NCI-H128 (cell line): ENCODE measurements at regions not wholly inside any gene's neighbourhood (a gene's known extent, or its start where the extent isn't known, plus 50 kb on each side); places are given as distances from the start of the nearest gene placed in this dataset.

Source experiments
- DNase-seq: peaks from one replicate; lab custom pipeline; 2025; ENCODE audit not compliant: unreplicated experiment; lab: John Stamatoyannopoulos, UW

DNA sequence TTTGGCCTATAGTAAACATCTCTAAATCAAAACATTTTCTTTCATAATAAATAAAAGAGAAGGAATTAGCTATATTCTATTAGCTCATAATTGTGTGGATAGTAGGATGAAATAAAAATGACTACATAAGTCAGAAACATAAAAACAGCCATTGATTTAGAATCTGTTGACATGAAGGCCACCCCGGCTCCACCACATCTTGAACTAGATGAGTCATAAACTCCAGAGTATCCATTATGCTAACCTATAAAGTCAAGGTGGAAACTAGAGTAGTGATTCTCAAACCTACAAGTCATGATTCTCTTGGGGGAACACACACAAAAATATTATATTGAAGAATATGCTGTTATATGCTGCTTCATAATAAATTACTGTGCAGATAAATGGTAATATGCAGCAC is 831.0 kb downstream of the TUSC7 start:
- no peak for DNase-seq

DNA sequence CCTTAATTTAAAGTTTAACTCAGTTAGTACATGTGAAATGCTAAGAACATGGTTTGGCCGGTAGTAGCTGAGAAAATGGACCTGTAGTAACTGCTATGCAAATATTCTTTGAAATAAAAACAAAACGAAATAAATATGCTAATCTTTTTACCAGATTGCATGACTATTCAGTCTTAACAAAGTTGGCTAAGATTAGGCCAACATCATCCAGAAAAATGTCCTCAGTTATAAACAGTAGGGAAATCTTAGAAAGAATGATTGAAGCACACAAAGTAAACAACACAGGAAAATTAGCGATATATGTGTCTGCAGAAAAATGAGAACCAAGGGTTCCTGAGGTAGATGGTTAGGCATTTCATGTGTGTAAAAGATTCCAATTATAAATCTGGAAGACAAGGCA is 832.1 kb downstream of the TUSC7 start:
- no peak for DNase-seq

DNA sequence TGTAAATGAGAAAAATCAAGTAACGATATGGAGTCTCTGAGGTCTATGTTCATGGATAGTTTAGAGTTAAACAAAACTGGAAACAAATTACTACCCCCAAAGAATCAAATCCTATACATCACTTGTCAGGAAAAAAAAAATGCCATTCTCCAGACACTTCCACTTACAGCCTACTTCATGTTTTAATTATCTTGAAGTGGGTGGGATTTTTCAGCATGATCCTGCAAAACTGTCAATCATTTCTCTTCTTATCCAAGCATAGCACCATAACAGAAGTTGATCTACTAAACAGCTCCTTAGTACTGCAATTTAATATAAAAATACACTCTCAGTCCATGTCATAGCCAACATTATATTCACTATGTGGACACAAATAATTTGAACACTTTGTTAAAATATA is 833.9 kb downstream of the TUSC7 start:
- DNase-seq = no peak

DNA sequence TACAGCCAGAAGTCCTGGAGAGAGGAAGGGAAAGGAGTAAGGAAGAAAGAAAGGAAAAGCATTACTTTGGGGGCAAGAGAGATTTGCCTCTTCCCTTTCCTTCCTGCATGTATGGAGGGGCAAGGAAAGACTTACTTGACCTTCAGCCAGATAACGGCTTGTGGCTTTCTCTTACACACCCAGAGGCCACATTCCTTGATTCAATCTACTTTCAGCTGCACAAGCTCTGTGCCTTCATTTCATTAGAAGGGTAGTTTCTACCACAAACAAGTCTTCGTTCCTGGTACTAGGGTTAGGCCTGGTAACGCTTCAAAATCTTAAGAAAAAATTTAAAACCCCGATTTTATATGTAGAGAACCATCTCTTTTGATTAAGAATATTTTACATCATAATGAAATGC is 835.9 kb downstream of the TUSC7 start:
- DNase-seq = no peak

DNA sequence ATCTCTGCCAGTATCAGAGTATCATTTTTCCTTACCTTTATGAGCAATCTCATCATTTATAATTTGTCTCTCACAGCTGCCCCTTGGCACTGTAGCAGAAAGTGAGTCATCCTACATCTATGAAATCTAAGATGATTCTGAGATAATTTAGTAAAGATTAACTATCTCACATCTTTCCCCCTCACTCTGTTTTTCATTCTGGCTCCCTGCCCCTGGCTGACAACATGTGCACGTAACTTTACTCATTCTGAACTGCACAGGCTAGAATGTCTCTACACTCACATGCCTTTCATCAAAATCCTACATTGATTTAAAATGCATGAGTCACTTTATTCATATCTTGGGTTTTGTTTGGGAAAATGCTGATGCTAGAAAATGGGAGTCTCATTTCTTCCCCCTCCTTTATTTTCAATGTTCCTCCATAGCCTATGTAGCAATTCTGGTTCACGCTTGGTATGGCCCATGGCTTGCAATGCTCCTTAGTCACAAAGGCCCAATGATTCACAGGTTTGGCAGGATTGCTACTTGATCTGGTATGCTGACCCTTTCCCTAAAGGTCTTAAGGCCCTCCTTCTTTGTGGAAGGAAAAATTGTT is 838.5 kb downstream of the TUSC7 start:
- no peak for DNase-seq

DNA sequence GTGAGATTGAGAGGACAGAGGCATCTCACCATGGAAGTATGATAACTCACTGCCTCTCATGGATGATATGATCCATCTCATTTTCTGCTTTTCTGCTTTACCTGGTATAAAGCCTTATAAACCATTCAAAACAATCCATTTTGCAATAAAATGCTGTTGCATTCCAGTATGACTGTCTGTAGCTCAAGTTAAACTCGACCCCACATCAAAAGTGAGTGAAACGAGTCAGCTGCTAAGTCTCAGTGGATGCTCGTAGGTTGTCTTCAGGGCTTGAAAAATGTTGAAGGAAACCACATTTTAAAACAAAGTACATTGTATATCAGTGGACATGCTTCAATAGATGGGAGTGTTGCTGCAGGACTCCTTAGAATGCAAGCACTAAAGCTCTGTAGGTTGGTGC is 839.0 kb downstream of the TUSC7 start:
- no peak for DNase-seq

DNA sequence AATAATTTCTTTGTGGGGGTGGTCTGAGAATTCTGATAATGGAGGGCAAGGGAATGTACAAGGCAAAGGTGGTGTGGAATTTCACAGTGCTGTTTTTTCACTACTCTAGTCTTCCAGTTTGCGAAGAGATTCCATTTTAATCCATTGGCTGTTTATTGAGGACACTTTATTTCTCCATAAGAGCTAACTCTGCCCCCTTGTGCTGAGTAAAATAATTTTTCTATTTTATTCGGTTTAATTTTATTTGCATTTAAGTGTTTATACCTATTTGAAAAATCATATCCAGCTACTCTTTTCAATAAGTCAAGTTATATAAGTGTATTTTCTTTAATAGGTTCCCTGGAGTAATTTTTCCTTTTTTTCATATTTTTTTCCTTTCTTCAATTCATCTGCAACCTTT is 840.1 kb downstream of the TUSC7 start:
- DNase-seq = no peak

DNA sequence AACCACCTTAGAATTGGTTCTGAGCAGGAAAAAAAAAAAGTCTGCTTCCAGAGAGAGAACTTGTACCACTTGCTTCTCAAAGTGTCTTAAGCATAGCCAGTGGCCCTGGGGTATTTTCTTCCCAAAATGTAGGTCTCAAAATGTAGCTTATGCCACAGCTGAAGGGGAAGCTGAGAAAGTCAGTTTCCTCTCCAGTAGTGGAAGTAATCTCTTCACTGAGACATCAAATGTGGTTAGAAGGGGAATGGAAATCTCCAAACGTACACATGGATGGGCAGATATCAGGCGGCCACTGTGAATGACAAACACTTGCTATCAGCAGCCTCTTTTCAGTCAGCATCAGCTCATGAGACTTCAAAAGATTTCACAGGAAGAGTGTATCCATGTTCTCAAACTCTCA is 841.2 kb downstream of the TUSC7 start:
- DNase-seq = no peak

DNA sequence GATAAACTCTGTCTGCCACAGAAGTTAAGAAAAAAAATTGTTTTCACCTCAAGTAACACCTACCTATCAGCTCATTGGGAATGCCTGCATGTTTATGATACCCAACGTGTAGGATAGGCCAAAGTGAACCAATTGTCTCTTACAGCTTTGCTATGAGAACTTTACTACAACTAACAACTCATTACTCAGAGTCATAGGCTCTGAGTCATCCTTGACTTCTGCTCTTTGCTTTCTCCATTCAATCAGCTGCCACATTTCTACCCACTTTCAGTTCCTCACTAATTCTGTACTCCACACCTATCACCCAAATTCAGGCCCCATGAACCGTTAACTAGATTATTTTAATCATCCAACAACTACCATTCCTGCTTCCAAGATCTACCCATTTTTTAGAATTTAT is 843.9 kb downstream of the TUSC7 start:
- DNase-seq = no peak

DNA sequence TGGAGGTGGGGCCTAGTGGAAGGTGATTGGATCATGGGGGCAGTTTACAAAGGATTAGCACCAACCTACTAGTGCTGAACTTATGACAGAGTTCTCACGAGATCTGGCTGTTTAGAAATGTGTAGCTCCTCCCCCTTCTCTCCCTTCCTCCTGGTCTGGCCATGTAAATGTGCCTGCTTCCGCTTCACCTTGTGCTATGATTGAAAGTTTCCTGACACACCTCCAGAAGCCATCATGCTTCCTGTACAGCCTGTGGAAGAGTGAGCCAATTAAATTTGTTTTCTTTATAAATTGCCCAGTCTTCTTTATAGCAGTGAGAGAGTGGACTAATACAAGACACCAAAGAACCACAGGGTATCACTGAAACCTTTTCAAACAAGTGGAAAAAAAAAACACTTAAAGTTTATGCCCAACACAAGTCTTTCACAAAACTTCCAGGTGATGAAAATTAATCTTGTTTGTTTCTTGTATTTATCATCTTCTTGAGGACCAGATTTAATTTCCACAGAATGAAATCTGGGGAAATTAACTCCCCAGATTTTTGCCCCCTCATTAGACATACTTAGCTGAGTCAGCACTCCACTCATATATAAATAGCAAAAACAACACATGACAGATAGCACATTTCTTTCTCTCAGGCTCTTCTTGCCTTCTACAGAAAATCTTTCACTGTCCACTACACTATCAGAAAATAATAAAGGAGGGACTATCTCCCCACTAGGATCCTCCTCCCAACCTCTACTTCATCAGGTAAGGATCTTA is 847.2 kb downstream of the TUSC7 start:
- DNase-seq = no peak

DNA sequence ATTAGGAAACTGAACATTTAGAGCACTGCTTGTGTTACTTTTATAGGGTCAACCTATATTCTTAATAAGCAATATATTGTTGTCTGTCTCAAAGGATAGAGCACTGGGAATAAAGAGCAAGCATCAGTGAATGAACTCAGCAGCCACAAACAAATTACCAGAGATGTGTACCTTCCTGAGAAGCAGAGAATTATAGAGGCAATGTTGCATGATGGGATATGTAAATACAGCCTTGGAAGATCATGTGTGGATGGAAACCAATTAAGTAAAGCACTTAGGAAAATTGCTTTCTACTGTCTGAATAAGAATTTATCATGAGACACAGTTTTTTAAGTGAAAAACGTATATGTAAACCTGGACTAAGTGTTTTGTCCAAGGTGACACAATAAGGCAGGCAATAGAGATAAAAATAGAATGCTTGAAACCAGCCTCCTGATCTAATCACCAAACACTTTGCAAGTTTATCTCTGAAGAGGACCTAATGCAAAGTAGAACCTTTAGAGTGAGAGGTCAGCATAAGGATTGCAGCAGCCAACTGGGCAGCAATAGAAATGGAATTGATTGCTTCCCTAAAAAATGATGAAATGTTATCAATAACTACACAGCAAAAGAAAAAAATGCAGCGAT is 848.0 kb downstream of the TUSC7 start:
- no peak for DNase-seq

DNA sequence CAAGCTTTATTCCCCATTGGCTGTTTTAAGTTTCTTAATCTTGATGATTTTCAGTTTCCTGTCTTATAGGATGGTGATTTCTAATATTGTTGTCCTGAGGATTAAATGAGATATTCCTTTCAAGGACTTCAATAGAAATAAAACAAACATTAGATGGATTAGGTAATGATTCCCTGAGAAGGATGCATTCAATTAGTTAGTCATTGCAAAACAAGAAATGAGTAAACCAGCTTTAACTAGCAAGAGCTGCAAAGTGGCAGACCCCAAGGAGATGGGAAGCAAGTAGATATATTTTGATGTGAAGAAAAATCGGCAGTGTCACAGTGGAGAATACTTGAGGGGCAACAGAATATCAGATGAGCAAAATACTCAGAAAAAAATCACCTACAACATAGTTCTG is 849.1 kb downstream of the TUSC7 start:
- no peak for DNase-seq

DNA sequence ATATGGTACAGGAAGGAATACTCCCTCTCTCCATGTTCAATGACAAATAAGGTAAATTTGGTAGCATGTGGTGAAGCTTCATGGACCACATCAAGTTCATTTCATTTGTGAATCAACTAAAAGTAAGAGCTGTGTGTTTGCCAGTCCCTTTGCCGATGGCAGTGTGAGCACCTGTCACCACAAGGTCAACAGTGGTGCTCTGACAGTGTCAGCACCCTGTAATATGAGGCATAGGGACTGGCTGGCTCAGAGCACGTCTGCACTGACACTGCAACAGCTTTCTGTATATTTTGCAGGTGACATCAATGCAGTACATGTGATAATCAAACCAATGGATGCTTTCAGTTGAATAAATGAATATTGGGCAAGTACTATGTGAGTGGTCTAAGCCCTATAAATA is 852.4 kb downstream of the TUSC7 start:
- no peak for DNase-seq

DNA sequence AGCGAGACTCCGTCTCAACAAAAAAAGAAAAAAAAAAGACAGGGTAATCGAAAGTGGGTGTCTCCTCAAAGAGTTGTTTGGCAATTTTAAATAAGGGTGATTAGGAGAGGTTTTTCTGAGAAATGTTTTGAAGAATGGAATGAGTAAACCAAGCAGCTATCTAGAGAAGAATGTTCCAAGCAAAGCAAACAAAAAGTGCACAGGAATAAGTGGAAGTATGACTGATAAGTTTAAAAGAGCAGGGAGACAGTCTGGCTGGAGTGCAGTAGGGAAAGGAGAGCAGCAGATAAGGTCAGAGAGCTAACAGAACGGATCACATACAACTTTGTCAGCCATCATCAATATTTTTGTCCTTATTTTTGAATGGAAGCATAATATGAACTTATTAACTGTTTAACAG is 853.5 kb downstream of the TUSC7 start:
- DNase-seq = no peak

DNA sequence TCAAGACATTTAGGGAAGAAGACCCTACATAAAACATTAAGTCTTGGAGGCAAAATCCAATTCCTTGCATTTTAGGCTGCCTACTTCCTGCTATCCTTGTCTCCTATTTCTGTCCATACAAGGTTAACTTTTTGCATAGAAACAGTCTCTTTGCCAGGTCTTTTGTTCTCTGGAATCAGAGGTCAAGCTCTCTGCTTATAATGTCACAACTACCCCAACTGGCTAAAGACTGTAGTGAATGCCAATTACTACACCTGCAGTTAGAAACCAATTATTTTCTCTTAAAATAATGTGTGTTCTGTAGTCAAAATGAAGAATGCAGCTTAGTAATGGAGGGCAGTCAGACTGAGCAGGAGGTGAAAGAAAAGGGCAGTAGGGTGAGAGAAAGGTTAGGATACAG is 856.2 kb downstream of the TUSC7 start:
- DNase-seq = no peak

DNA sequence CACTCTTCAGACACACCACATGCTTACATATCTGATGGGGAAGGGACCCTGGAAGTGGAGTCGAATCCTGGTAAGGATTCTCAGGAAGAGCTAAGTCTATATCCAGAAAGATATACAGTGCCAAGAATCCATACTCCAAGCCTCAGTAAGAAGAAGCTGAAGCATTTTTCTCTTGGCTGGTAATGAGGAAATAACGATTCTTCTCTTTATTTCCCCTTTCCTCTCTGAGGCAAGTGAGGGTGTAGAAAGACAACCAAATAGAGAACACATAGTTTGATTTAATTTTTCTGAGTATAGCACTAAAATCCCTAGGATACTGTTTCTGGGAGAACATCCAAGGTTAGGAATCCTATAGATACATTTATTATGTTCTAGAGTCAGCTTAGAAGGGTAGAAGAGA is 857.3 kb downstream of the TUSC7 start:
- DNase-seq = no peak

DNA sequence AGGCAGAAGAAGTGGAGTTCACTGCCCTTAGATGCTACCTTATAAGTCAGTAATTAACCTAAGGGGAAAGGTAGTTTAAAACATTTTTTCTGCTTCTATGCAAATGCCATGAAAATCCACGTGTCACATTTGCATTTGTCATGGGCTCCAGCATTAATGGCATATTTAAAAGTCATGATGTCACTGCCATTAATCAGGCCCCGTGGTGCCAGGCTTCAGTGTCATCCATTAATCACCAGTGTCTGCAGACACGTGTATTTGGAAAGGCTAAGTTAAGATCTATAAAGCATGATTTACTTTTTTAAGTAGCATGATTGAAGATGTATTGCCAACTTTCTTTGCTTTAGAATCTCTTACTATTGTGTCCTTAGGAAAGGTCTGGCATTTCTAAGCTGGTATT is 857.8 kb downstream of the TUSC7 start:
- DNase-seq = no peak

DNA sequence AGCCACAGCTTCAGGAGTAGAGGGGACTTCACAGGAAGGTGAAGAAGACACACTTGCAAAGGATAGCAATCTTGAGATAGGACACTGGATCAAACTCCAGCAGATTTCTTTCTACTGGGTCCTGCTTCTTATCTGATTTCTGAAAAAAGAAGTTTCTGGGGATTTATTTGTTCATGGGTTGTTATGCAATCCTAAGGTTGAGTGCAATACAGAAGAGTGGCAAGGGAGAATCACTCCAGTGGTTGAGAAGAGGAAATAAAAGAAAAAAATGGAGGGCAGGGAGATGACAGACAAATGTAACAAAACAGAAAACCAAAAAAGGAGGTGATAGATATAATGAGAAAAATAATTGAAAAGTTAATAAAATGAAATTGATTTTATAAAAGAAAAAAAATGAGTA is 858.3 kb downstream of the TUSC7 start:
- no peak for DNase-seq

DNA sequence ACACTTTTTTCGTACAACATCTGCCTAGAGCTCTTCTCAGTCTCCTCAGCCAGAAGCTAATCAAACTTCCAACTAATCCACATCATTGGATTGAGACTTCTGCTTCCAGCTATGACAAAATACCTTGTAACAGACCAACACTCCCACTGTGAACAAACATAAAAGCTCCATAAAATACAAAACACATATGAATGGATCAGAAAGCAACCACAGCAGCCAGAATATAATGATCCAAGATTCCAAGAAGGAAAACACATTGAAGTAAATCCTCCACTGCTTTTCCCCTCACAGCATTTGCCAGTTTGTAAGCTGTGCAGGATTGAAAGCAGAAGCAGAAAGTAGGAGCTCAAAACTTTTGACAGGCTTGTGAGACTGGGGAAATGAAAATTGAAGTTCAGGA is 863.2 kb downstream of the TUSC7 start:
- DNase-seq = no peak

DNA sequence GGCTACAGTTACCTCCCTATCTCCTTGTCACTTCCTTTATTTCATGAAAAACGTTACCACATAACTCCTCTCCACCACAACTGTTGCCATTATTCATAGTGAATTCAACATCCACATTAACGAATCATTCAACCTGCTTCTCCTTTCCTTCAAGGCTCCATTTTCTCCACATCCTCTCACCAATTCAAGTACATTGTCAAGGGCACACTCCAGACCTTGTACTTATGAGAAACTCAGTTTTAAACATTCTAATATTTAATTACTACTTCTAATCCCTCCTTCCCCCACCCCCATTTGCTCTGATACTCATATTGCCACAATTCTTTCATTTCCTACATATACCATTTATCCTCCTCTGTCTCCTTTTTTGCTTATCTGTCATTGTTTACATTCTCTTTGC is 871.2 kb downstream of the TUSC7 start:
- no peak for DNase-seq

DNA sequence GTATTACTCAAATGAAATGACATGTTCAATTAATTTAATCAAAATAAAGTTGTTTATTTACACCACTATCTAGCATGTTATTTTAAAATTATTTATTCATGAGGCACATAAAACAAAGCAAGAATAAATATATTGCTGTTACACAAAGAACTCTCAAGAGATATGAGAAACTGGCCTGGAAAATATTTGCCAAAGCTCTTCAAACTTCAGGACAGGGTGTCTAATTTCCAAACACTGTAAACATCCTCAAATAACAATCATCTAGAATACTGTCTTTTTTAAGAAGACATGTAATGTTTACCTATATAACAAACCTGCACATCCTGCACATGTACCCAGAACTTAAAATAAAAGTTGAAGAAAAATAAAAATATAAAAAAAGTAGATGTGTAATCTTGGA is 876.6 kb downstream of the TUSC7 start:
- DNase-seq = no peak

DNA sequence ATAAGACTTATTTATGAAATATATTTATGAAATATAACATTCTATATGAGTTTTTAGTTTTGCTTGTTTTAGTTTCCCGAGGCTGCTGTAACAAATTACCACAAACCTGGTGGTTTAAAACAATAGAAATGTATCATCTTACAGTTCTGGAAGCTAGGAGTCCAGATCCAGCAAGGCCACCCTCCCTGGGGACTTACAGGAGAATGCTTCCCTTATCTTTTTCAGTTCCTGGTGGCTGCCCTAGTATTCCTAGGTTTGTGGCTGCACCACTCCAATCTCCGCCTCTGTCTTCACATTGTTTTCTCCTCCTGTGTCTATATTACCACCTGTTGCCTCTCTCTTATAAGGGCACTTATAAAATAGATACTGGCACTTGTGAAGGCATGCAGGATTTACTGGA is 877.8 kb downstream of the TUSC7 start:
- DNase-seq = no peak

DNA sequence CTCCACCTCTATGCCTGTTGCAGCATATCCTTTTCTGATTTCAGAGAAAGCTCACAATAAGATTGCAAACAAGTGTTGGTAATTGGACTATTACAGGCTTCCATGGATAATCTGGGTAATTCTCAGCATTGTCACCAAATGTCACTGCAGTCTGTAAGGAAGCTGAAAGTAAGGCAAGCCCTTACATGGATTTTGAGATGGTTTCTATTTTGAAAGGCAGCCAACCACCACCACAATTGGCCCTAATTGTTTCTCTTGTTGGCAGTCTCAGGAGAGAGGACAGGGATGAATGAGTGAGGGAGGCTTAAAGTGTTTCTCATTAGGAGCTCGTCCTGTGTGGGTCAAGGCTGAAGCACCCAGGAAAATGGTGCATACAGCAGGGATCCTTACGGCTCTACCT is 879.9 kb downstream of the TUSC7 start:
- peak; percentile 16 for DNase-seq
